ENCODE measurements at regions not wholly inside any gene's neighbourhood (a gene's known extent, or its start where the extent isn't known, plus 50 kb on each side); places are given as distances from the start of the nearest gene placed in this dataset.

DNA sequence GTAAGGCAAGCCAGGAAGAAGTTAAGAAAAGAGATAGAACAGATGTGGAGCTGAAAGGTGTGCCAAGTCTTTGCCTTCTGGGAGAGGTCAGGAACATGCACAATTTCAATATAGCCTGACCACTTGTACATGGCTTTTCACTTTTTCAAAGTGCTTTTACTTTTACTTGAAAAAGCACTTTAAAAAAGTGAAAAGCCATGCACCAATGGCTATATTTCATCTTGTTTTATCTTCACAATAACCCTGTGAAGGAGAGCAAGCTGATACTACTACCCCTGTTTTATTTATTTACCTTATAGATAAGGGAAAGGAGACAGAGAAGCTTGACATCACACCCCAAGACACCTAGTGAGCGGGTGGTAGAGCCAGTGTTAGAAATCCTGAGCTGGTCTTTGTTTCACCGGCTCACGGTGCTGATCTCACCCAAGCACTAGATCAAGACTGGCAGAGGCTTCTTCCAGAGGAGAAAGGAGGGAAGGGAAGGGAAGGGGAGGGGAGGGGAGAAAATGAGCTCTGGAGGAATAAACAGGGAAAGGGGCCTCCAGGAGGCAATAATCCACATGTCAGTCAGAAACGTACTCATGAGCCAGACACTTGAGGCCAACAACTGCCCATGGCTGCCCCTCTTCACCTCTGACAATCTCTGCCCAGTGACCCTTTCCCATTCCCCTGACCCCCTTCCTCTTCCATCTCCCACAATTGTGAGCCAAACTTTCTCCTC is 455.4 kb downstream of the FOXO1 start:
- no peaks in the 10 kb centered on the region for H3K27me3 Mint-ChIP-seq
- ATAC-seq (ENCODE audit: poor library complexity) (no peak), DNase-seq (no peak)
- Histone ChIP-seq H3K4me3 (ENCODE audit: low read length) (no peak overlapping the region), H3K27me3 (ENCODE audit: control insufficient read depth in 1 of 2, insufficient read depth in 2 of 2, low read length in 2 of 2) (no peaks in the 10 kb centered on the region), H3K36me3 (ENCODE audit: insufficient read depth, low read length) (no peaks in the 10 kb centered on the region), H3K27ac (ENCODE audit: low read depth in 1 of 2, low read length in 2 of 2) (no peak overlapping the region), H3K9me3 (ENCODE audit: control insufficient read depth in 1 of 2, insufficient read depth in 1 of 2, low read length in 2 of 2) (no peaks in the 10 kb centered on the region), H3K4me1 (ENCODE audit: insufficient read depth, low read length) (peaks cover 36% of the 10 kb centered on the region)
- H3K36me3 Mint-ChIP-seq (ENCODE audit: low read depth): peaks cover 11% of the 10 kb centered on the region
- TF ChIP-seq, protein P1, sequence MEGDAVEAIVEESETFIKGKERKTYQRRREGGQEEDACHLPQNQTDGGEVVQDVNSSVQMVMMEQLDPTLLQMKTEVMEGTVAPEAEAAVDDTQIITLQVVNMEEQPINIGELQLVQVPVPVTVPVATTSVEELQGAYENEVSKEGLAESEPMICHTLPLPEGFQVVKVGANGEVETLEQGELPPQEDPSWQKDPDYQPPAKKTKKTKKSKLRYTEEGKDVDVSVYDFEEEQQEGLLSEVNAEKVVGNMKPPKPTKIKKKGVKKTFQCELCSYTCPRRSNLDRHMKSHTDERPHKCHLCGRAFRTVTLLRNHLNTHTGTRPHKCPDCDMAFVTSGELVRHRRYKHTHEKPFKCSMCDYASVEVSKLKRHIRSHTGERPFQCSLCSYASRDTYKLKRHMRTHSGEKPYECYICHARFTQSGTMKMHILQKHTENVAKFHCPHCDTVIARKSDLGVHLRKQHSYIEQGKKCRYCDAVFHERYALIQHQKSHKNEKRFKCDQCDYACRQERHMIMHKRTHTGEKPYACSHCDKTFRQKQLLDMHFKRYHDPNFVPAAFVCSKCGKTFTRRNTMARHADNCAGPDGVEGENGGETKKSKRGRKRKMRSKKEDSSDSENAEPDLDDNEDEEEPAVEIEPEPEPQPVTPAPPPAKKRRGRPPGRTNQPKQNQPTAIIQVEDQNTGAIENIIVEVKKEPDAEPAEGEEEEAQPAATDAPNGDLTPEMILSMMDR (IDR thresholded peaks at IDR 0.05): no peak
- H3K4me1 Mint-ChIP-seq (ENCODE audit: low read depth): peaks cover 73% of the 10 kb centered on the region
- H3K4me3 Mint-ChIP-seq: no peak overlapping the region
- ChIA-PET POLR2A (interaction anchor here (0.6 to 1.0 kb wide), 3 partner anchors 21 to 96 kb away, joined by 3 to 5 read pairs (median 3); no protein-coding TSS in a partner anchor), CTCF (no interaction called here)
- H3K9me3 Mint-ChIP-seq: peaks cover 4% of the 10 kb centered on the region
- H3K27ac Mint-ChIP-seq: peak overlapping the region; percentile 40
- intact Hi-C loops (cut with DNase I, micrococcal nuclease): loop anchor here in 1 of 2 experiments (10.0 kb wide), 1 partner anchor 454 kb away; the partner anchor contains the start of gene FOXO1

DNA sequence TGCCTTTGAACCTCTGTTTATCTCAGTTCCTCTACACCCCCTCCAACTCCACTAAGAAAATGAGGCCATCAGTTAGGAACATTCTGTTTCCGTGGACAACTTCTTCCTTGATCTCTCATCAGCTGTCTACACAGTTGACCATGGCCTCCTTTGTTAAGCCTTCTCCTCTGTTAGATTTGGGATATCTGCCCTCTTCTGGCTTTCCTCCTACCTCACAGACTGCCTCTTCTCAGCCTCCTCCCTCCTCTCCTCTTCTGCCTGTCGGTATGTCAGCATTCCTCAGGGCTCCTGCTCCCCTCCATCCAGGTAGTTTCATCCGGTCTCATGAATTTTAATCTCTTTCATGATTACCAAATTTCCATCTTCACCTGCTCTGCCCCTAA is 454.9 kb downstream of the FOXO1 start:
- intact Hi-C loops (cut with DNase I, micrococcal nuclease): loop anchor here in 1 of 2 experiments (10.0 kb wide), 1 partner anchor 453 kb away; the partner anchor contains the start of gene FOXO1
- Histone ChIP-seq H3K9me3 (ENCODE audit: control insufficient read depth in 1 of 2, insufficient read depth in 1 of 2, low read length in 2 of 2) (no peaks in the 10 kb centered on the region), H3K4me1 (ENCODE audit: insufficient read depth, low read length) (peaks cover 31% of the 10 kb centered on the region), H3K27me3 (ENCODE audit: control insufficient read depth in 1 of 2, insufficient read depth in 2 of 2, low read length in 2 of 2) (no peaks in the 10 kb centered on the region), H3K36me3 (ENCODE audit: insufficient read depth, low read length) (no peaks in the 10 kb centered on the region), H3K27ac (ENCODE audit: low read depth in 1 of 2, low read length in 2 of 2) (no peak overlapping the region), H3K4me3 (ENCODE audit: low read length) (no peak overlapping the region)
- ATAC-seq (ENCODE audit: poor library complexity) (no peak), DNase-seq (no peak)
- peaks cover 4% of the 10 kb centered on the region for H3K9me3 Mint-ChIP-seq
- CTCF ChIA-PET: no interaction called here
- TF ChIP-seq, protein P1 (IDR thresholded peaks at IDR 0.05): no peak
- H3K27me3 Mint-ChIP-seq: no peaks in the 10 kb centered on the region
- H3K36me3 Mint-ChIP-seq (ENCODE audit: low read depth): peaks cover 5% of the 10 kb centered on the region
- POLR2A ChIA-PET: interaction anchor here (1.0 to 2.0 kb wide), 3 partner anchors 21 to 27 kb away, joined by 3 to 5 read pairs (median 5); no protein-coding TSS in a partner anchor
- H3K4me3 Mint-ChIP-seq: no peak overlapping the region
- H3K27ac Mint-ChIP-seq: peak overlapping the region; percentile 16
- H3K4me1 Mint-ChIP-seq (ENCODE audit: low read depth): peaks cover 71% of the 10 kb centered on the region

DNA sequence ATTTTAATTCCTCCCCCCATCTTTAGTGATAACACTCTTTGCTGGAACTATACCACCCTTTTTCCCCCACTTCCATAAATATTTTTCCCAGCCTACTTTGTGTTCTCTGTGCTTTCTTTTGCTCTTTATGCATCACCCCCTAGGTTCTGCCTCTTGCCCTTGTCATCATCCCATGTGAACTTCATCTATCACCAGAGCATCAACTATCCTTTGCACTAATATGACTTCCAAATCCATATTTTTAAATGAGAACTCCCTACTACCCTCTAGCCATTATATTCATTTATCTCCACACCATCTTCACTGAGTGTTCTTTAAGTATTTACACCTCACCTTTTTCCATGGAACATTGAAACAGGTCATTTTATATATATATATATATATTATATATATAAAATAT is 452.7 kb downstream of the FOXO1 start:
- peaks cover 2% of the 10 kb centered on the region for H3K9me3 Mint-ChIP-seq
- Histone ChIP-seq H3K36me3 (ENCODE audit: insufficient read depth, low read length) (no peaks in the 10 kb centered on the region), H3K27ac (ENCODE audit: low read depth in 1 of 2, low read length in 2 of 2) (no peak overlapping the region), H3K4me3 (ENCODE audit: low read length) (no peak overlapping the region), H3K4me1 (ENCODE audit: insufficient read depth, low read length) (peaks cover 9% of the 10 kb centered on the region), H3K27me3 (ENCODE audit: control insufficient read depth in 1 of 2, insufficient read depth in 2 of 2, low read length in 2 of 2) (no peaks in the 10 kb centered on the region), H3K9me3 (ENCODE audit: control insufficient read depth in 1 of 2, insufficient read depth in 1 of 2, low read length in 2 of 2) (no peaks in the 10 kb centered on the region)
- no peak for DNase-seq
- CTCF ChIA-PET: no interaction called here
- TF ChIP-seq, protein P1 (IDR thresholded peaks at IDR 0.05): no peak
- H3K36me3 Mint-ChIP-seq (ENCODE audit: low read depth): no peaks in the 10 kb centered on the region
- POLR2A ChIA-PET: interaction anchor here (2.0 kb wide), 1 partner anchor 23 kb away, joined by 5 read pairs; no protein-coding TSS in a partner anchor
- H3K27me3 Mint-ChIP-seq: no peaks in the 10 kb centered on the region
- H3K4me1 Mint-ChIP-seq (ENCODE audit: low read depth): peaks cover 51% of the 10 kb centered on the region
- H3K4me3 Mint-ChIP-seq: no peak overlapping the region
- ATAC-seq (ENCODE audit: poor library complexity): peak; percentile 44
- intact Hi-C loops (cut with DNase I, micrococcal nuclease): loop anchor here in 1 of 2 experiments (10.0 kb wide), 1 partner anchor 451 kb away; the partner anchor contains the start of gene FOXO1
- H3K27ac Mint-ChIP-seq: no peak overlapping the region
